ENCODE measurements at regions not wholly inside any gene's neighbourhood (a gene's known extent, or its start where the extent isn't known, plus 50 kb on each side); places are given as distances from the start of the nearest gene placed in this dataset.

DNA sequence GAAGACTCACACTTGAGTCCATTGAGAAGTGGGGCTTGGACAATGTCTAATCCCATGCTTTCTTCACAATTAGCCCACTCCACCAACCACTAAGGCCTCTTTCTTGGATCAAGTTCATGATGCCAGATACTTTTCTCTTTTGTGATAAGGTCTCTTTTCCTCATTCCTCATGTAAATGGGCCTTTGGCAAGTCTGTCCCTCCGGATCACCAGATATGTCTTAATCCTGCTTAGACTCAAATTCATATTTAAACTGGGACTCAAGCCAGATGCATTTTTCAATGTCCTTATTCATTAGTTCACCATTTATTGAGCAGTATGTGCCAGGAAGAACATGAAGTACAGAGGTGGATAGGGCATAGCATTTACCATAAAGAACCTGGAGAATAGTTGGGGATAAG is 671.1 kb downstream of the TBL1XR1 start:
- no peak for DNase-seq

- no peak for DNase-seq
These were observed 674.2 kb downstream of the TBL1XR1 start for GRCh38 chr3:176523114-176523513.

DNA sequence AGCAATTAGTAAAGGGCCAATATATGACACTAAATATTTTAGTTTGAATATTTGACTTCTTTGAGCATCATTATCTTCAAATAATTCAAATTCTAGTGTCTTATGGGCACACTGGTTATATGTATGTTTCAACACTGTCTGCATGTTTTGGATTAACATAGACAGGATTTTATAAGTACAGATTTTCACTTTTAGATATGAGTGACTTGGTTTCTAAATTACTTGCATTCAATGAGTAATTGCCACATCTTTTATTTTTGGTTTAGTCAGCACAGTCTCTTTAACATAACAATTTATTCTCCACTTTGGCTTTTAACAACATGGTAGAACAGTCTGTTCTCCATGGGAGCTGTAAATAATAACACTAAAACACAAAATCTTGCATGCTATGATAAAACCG is 674.8 kb downstream of the TBL1XR1 start:
- DNase-seq: no peak

GRCh38 chr3:176521531-176522175 is 675.6 kb downstream of the TBL1XR1 start:
- no peak for DNase-seq

- DNase-seq: peak; percentile 6
These were observed 683.0 kb downstream of the TBL1XR1 start for GRCh38 chr3:176514297-176514696.

- no peak for DNase-seq
These were observed 683.7 kb downstream of the TBL1XR1 start for GRCh38 chr3:176513604-176514003.

GRCh38 chr3:176512037-176512436 is 685.2 kb downstream of the TBL1XR1 start:
- DNase-seq: no peak

GRCh38 chr3:176510097-176510496 is 687.2 kb downstream of the TBL1XR1 start:
- DNase-seq: no peak

- no peak for DNase-seq
These were observed 691.2 kb downstream of the TBL1XR1 start for GRCh38 chr3:176505878-176506621.

DNA sequence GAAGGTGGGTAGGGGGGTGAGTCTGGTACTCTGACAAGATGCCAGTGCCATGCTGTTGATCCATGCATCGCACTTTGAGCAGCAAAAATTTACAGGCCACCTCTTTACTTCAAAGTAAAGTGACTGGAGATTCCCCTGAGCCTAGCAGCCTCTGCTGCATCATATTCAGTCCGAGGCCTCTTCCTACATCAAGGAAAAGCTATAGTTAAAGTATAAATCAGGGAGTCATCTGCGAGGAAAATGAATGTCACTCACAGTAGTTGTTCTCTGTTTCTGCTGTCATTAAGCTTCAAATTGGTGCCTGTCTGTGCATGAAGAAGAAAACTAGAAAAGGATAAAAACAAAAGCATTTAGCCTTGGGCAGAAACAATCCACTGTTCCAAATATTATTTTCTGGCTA is 706.2 kb downstream of the TBL1XR1 start:
- no peak for DNase-seq

DNA sequence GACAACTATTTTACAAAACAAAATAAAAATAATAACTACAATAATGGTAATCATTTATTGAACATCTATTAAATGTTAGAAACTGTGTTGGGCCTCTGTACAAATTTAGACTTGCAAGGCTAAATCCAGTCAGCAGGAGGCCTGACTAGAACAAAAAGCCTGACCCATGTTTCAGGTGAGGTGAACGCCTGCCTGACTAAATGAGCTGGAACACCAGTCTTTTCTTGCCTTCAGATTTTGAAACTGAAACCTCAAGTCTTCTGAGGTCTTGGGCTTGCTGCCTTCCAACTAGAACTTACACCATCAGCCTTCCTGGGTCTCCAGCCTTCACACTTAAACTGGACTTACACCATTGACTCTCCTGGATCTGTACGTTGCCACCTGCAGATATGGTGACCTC is 706.9 kb downstream of the TBL1XR1 start:
- no peak for DNase-seq

DNA sequence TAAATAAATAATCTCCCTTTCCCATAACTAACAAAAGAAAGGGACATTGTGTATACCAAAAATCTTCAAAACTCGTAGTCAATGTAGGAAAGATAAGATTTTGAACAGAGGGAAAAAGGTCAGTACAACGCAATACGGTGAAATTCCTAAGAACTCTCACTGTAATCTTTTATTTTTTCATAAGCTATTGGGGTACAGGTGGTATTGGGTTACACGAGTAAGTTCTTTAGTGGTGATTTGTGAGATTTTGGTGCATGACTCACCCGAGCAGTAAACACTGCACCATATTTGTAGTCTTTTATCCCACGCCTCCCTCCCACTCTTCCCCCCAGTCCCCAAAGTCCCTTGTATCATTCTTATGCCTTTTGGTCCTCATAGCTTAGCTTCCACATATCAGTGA is 718.0 kb downstream of the TBL1XR1 start:
- no peak for DNase-seq

DNA sequence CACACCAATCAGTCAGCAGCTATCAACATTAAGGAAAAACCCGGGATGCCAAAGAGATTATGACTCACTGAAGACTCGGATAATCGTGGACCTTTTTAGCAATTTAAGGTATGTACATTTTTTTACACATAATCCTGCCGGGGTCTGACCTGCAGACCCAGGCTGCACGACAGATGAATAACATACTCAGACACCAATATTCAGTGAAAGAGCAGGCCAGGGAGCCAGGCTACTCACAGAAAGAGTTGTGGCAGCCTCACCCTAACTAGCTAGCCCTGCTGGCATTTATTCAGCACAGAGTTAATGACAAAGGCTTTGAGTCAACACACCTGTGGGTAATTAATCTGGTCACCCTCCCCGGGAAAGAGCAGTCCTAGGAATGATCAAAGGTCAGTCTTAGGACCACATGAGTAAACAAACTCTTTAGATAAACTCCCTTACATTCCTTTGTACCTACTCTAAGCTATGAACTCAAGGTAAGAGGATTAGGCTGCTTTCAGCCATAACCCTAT is 727.5 kb downstream of the TBL1XR1 start:
- DNase-seq: no peak

DNA sequence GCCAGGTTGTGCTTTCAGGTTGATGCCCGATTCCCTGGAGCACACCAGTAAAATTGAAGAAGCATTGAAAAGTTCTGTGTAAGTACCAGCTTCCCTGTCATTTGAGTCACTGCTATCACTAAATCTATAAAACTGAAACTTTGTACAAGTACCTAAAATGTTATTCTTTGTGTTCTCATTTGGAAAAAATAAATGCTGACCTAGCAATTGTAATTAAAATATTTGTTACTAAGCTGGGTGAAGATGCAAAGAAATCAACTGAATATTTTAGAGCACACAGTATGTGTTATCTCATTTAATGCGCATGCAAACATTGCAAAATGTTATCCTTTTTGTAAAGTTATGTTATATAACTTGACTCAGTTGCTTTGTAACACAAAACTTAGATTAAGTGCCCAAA is 733.7 kb downstream of the TBL1XR1 start:
- DNase-seq: no peak

DNA sequence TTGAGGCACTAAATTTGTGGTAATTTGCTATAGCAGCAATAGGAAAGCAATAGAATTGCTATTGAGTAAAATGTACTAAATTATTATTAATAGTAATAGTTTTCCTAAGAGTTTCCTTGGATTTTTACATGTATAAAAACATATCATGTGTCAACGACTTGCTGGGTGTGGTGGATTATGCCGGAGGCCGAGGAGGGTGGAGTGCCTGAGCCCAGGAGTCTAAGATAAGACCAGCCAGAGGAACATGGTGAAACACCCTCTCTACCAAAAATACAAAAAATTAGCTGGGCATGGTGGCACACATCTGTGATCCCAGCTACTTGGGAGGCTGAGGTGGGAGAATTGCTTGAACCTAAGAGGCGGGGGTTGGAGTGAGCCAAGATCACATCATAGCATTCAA is 749.9 kb downstream of the TBL1XR1 start:
- DNase-seq: no peak

- no peak for DNase-seq
These were observed 755.0 kb downstream of the TBL1XR1 start for GRCh38 chr3:176442326-176442725.

- no peak for DNase-seq
These were observed 757.6 kb downstream of the TBL1XR1 start for GRCh38 chr3:176439729-176440128.

DNA sequence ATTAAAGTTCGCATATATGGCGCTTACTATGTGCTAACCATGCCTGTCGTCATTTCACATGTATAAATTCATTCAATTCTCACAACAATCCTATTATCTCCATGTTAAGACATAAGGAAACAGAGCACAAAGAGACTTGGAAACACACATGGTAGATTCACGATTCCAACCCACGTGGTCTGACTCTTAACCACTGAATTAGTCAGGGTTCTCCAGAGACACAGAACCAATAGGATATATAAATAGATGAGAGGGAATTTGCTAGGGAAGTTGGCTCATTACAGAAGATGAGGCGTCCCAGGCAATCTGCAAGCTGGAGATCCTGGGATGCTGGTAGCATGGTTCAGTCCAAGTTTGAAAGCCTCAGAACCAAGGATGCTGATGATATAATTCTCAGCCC is 765.3 kb downstream of the TBL1XR1 start:
- no peak for DNase-seq

DNA sequence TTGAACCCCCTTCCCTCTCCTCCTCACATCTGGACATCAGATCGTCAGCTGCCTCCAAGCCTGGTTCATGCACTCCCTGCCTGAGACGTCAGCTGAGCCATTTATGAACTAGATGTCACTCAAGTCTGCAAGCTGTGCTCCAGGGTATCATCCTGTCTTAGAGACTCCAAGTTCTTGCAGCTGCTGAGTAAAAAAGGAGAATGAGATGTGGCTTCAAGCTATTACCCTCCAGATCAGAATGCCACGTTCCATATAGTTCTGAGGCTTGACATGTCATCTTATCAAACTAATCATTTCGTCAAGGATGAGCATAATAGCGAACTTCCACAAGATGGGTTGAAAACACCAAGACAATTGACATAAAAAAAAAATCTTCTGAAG is 766.3 kb downstream of the TBL1XR1 start:
- no peak for DNase-seq

DNA sequence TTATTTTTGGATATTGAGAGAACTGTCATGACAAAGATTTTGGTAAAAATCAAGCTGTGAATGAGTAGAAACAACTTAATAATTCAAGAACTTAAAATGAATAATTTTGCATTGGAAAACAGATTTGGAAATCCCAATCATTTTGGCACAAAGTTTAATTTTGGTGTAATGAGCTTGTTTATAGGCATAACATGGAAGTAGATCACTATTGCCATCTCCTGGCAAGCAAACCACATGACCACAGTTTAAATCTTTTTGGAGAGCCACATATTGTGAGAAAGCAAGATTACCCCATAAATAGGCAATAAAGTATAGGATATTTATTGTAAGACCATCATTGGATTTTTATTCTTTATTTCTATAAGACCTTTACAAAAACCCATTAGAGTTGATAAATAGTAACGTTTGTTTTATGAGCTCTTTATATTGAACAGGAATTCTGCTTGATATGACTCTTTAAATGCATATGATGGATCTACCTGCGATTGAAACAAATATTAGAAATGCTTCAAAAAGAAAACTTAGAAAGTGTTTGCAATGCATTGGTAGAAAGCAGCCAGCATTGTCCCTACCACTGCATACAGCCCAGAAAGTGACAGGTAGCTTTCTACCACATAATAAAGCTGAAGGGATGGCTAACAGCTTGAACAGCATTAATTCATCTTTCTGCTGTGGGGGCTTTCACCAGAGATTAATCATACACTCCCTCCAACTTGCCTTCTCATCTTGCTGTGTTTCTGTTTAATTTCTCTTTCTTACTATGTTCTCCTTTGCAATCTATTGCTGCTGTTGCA is 766.8 kb downstream of the TBL1XR1 start:
- DNase-seq: peak; percentile 1

GRCh38 chr3:176428552-176428951 is 768.7 kb downstream of the TBL1XR1 start:
- no peak for DNase-seq

GRCh38 chr3:176426371-176426770 is 770.9 kb downstream of the TBL1XR1 start:
- DNase-seq: no peak

DNA sequence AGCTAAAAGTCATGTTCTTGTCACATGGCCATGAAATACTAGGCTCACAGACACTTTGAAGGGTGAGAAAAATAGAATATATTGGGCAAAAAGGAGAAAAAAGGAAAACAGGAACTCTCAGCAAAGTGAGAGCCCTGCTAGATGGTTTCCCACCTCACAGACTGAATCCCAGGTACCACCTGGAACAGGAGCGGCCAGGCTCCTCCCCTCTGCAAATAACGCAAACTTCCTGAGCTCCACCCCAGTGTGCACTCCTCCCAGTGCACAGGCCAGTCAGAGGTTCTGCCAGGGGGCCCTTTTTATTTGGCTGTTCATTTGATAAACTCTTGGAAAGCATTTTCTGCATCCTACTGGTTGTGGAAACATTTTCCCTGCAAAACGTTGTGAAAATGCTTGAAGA is 780.4 kb downstream of the TBL1XR1 start:
- DNase-seq: no peak
